GM18867 (cell line): ENCODE measurements at regions not wholly inside any gene's neighbourhood (a gene's known extent, or its start where the extent isn't known, plus 50 kb on each side); places are given as distances from the start of the nearest gene placed in this dataset.
"Not testable (repeated sequence)": the region's sequence is repeated elsewhere in the genome, so short reads cannot be mapped to it uniquely, and the experiment has no call there.

ENCODE experiments used
- ATAC-seq: cut with Tn5 transposase; IDR thresholded peaks from one replicate; pipeline ENCODE4 v1.9.1; 2021; ENCODE audit warnings: mild to moderate bottlenecking, moderate library complexity; ENCODE audit not compliant: unreplicated experiment

DNA sequence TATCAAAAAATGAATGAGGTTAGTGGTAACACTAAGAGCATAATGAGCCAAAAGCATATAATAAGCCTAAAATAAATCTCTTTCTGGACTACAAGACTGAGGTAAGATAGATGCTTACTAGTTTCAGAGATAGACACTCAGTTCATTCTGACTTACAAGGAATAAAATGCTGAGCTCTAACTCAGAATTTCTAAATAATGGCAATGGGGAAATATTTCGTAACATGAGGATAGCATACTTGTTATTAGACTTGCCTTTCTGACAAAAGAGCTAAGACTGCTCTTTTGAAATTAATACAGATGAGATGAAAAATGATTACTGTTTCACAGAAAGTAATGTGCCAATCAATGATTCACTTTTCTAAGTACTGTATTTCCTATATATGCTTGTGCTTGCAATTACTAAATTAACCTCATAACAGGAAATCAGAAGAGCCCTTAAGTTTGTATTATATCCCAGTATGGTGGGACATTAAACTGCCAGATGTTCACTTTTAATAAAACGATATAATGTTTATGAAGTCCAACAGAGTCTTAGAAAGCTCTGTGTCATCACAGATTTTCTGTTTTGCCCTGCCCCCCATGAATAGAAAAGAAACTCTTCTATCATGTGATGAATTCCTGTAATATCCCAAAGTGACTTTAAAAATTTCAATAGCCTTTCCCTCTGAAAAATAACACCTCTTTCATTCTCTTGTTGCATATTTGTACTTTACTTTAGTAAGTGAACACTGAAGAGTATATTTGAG lies 2771.0 kb upstream of the PCDH20 start:
- no peak for ATAC-seq

- no peak for ATAC-seq
Measured at GRCh38 chr13:64186071-64186470, 2770.4 kb upstream of the PCDH20 start.

- no peak for ATAC-seq
Measured at GRCh38 chr13:64180756-64181155, 2765.1 kb upstream of the PCDH20 start.

DNA sequence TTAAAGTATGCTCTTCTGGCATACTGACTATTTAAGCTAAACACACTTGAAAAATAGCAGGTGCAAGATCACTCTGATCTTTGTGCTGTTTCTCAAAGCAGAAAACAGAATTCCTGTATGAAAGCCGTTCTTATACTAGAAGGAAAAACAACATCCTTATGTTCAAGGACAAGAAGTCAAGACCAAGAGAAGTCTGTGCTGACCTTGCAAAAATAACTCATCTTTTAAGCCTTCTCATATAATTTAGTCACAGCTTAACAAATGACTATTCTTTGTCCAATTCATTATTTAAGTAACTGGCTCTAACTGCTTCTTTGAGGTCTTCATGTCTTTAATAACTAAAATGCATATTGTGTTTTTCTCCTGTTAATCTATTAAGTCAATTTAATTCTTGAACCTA lies 2750.2 kb upstream of the PCDH20 start:
- ATAC-seq = no peak

GRCh38 chr13:64164435-64164834 lies 2748.8 kb upstream of the PCDH20 start:
- no peak for ATAC-seq

- no peak for ATAC-seq
Measured at GRCh38 chr13:64160479-64160878, 2744.8 kb upstream of the PCDH20 start.

DNA sequence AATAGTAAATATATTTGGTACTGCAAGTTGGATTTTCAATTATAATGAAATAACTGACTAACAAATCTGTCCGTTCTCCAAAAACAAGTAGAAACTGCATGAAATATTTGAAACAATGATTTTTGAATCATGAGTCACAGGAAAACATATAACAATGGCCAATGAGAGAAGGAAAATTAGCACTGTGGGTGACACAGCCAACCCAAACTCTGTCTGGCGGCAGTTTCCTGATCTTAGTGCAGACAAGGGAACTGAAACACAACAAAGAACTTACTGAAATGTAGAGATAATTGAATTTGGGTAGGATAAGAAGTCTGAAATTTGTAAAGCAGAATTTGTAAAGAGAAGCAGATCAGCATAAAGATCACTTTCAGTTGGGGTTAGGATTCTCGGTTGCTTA lies 2743.3 kb upstream of the PCDH20 start:
- ATAC-seq = no peak

DNA sequence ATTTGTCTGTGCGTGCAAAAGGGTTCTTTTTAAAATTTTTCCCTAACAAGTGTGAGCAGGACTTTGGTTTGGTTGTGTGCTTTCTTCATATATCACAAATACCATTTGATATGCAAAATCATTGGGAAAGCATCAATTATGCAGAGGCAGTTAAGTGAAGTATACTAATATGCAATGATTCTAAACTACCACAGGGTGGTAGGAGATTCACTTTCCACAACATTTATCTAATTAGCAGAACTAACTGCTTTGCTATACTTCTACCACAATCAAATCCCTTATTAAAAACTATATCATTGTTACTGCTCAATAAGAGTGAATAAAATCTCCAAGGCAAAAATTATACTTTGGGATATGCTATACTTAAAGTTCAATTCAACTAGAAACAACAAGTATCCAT lies 2738.9 kb upstream of the PCDH20 start:
- ATAC-seq = no peak

- ATAC-seq = no peak
Measured at GRCh38 chr13:64130600-64130999, 2715.0 kb upstream of the PCDH20 start.

DNA sequence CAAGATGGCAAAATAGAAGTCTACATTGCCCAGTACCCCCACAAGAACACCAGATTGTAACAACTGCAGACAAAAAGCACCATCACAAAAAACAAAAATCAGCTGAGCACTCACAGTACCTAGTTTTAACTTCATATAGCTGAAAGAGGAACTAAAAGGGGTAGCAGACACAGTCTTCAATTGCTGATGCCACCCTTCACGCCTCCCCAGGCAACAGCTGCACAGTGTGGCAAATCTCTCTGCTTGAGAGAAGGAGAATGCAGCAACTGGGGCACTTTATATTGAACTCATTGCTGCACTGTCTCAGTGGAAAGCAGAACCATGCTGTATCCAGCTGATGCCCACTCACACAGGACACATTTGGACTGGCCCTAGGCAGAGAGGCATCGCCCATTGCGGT lies 2714.5 kb upstream of the PCDH20 start:
- no peak for ATAC-seq

DNA sequence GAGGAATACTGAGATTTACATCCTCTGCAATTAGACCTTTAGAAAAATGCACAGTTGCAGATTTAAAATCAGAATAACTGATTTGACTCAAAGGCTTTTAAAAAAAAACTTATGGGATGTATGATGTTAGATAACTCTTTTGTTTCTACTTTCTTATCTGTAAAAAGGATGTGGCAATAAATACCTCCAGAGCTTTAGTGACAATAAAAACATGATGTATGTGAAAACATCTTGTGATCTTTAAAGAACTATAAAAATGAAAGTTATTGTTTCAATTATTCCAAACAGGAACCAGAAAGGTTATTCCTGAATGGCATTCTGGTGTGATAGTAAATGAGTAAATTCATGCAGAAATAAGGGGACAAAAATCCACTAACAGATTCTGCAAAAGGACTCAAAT lies 2712.2 kb upstream of the PCDH20 start:
- no peak for ATAC-seq

- ATAC-seq = no peak
Measured at GRCh38 chr13:64127192-64127591, 2711.5 kb upstream of the PCDH20 start.

GRCh38 chr13:64121023-64121709 lies 2705.5 kb upstream of the PCDH20 start:
- not testable (repeated sequence) for ATAC-seq

DNA sequence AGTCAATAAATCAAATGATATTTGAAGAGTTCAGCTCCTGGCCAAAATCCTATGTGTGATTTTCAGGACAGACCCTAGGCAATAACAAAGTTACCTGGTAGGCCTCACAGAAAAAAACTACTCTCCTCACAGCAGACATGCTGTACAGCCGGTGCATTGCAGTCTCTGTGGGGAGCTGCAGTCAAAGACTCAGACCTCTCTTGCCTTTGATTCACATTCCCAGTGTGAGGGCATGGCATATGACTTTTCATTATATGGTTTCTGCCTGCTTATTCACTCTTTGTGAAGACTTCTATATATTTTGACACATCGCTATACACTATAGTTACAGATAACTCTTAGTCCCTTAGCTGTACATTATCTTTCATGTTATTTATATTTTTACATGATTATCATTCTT lies 2684.3 kb upstream of the PCDH20 start:
- no peak for ATAC-seq

- no peak for ATAC-seq
Measured at GRCh38 chr13:64090311-64090710, 2674.7 kb upstream of the PCDH20 start.

DNA sequence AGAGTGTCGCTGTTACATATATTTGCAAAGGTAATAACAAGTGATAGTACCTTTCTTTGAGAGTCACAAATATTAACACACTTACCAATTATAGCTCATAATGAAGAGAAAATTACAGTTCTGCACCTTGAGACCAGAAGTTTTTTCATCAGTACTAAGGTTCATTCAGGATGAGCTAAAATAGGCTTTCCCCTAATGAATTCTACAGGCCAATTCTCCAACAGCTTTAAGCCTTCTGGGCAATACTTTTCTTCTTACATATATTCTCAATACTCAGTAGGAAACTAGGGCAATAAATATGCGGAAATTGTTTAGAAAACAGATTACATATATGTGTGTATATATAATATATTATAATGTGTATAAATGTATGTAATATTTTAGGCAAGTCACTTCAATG lies 2672.8 kb upstream of the PCDH20 start:
- no peak for ATAC-seq

GRCh38 chr13:64087624-64088023 lies 2672.0 kb upstream of the PCDH20 start:
- ATAC-seq = no peak

DNA sequence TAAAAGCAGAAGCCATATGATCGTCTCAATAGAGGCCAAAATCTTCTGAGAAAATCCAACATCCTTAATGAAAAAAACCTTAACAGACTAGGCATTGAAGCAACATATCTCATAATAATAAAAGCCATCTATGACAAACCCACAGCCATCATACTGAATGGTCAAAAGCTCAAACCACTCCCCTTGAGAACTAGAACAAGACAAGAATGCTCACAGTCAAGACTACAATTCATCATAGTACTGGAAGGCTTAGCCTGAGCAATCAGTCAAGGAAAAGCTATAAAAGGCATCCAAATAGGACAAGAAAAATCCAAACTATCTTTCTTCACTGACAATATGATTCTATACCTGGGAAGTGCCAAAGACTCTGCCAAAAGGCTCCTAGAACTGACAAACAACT lies 2668.2 kb upstream of the PCDH20 start:
- no peak for ATAC-seq

DNA sequence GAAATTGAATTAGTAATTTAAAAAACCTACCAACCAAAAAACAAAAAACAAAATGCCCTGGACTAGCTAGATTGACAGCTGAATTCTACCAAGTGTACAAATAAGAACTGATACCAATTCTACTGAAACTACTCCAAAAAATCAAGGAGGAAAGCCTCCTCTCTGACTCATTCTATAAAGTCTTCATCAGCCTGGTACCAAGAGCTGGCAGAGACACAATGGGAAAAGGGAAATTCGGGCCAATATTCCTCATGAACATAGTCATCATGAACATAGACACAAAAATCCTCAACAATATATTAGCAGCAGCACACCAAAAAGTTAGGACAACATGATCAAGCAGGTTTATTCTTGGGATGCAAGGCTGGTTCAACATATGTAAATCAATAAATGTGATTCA lies 2667.7 kb upstream of the PCDH20 start:
- no peak for ATAC-seq

- no peak for ATAC-seq
Measured at GRCh38 chr13:64078480-64078936, 2662.9 kb upstream of the PCDH20 start.

GRCh38 chr13:64078025-64078424 lies 2662.4 kb upstream of the PCDH20 start:
- ATAC-seq = no peak

DNA sequence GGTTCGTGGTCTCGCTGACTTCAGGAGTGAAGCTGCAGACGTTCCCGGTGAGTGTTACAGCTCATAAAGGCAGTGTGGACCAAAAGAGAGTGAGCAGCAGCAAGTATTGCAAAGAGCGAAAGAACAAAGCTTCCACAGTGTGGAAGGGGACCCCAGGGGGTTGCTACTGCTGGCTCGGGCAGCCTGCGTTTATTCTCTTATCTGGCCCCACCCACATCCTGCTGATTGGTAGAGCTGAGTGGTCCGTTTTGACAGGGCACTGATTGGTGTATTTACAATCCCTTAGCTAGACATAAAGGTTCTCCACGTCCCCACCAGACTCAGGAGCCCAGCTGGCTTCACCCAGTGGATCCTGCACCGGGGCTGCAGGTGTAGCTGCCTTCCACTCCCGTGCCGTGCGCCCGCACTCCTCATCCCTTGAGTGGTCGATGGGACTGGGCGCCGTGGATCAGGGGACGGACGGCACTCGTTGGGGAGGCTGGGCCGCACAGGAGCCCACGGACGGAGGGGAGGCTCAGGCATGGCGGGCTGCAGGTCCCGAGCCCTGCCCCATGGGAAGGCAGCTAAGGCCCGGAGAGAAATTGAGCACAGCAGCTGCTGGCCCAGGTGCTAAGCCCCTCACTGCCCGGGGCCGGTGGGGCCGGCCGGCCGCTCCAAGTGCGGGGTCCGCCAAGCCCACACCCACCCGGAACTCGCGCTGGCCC lies 2661.6 kb upstream of the PCDH20 start:
- not testable (repeated sequence) for ATAC-seq
